ENCODE measurements at regions not wholly inside any gene's neighbourhood (a gene's known extent, or its start where the extent isn't known, plus 50 kb on each side); places are given as distances from the start of the nearest gene placed in this dataset.

GRCh38 chr7:41277561-41277960, 425.3 kb downstream of the INHBA start:
- DNase-seq, result no peak

- no peak for DNase-seq
Measured at GRCh38 chr7:41275255-41275654, 427.6 kb downstream of the INHBA start.

GRCh38 chr7:41274179-41274578, 428.7 kb downstream of the INHBA start:
- DNase-seq, result no peak

GRCh38 chr7:41272664-41273063, 430.2 kb downstream of the INHBA start:
- DNase-seq, result no peak

GRCh38 chr7:41268878-41269277, 434.0 kb downstream of the INHBA start:
- no peak for DNase-seq

- no peak for DNase-seq
Measured at GRCh38 chr7:41261080-41261479, 441.8 kb downstream of the INHBA start.

GRCh38 chr7:41257660-41258059, 445.2 kb downstream of the INHBA start:
- DNase-seq, result no peak

- DNase-seq, result no peak
Measured at GRCh38 chr7:41256186-41256945, 446.5 kb downstream of the INHBA start.

GRCh38 chr7:41255716-41256115, 447.2 kb downstream of the INHBA start:
- no peak for DNase-seq

- no peak for DNase-seq
Measured at GRCh38 chr7:41255113-41255512, 447.8 kb downstream of the INHBA start.

- no peak for DNase-seq
Measured at GRCh38 chr7:41252957-41253356, 449.9 kb downstream of the INHBA start.

GRCh38 chr7:41252551-41252950, 450.3 kb downstream of the INHBA start:
- DNase-seq, result no peak

- DNase-seq, result no peak
Measured at GRCh38 chr7:41247143-41247865, 455.6 kb downstream of the INHBA start.

- DNase-seq, result no peak
Measured at GRCh38 chr7:41245916-41246315, 457.0 kb downstream of the INHBA start.

GRCh38 chr7:41244246-41244645, 458.6 kb downstream of the INHBA start:
- no peak for DNase-seq

GRCh38 chr7:41241641-41242040, 461.2 kb downstream of the INHBA start:
- DNase-seq, result no peak

- no peak for DNase-seq
Measured at GRCh38 chr7:41239596-41239995, 463.3 kb downstream of the INHBA start.

- DNase-seq, result no peak
Measured at GRCh38 chr7:41238851-41239331, 464.0 kb downstream of the INHBA start.

GRCh38 chr7:41237956-41238355, 464.9 kb downstream of the INHBA start:
- DNase-seq, result no peak

- DNase-seq, result no peak
Measured at GRCh38 chr7:41232086-41232485, 470.8 kb downstream of the INHBA start.

GRCh38 chr7:41224063-41224763, 478.7 kb downstream of the INHBA start:
- DNase-seq, result no peak

GRCh38 chr7:41222746-41223145, 480.1 kb downstream of the INHBA start:
- DNase-seq, result no peak

GRCh38 chr7:41220266-41220665, 482.6 kb downstream of the INHBA start:
- no peak for DNase-seq

- DNase-seq, result no peak
Measured at GRCh38 chr7:41219276-41219675, 483.6 kb downstream of the INHBA start.
